ENCODE measurements at regions not wholly inside any gene's neighbourhood (a gene's known extent, or its start where the extent isn't known, plus 50 kb on each side); places are given as distances from the start of the nearest gene placed in this dataset.
"Not testable (repeated sequence)": the region's sequence is repeated elsewhere in the genome, so short reads cannot be mapped to it uniquely, and the experiment has no call there.

GRCh38 chr9:62827957-62828907 lies 1638.4 kb downstream of the SPATA31A7 start:
- not testable (repeated sequence) for TF ChIP-seq POLR2A, CTCF (IDR thresholded peaks at IDR 0.05)
